Myocyte (in vitro differentiated cells): ENCODE measurements at regions not wholly inside any gene's neighbourhood (a gene's known extent, or its start where the extent isn't known, plus 50 kb on each side); places are given as distances from the start of the nearest gene placed in this dataset.
A peak's percentile ranks its signal among the peaks of the same experiment; 100 is the strongest.

Experiments
- DNase-seq: peaks from one replicate; pipeline ENCODE4 v3.0.0-alpha.2; 2012; ENCODE audit warnings: low read depth

DNA sequence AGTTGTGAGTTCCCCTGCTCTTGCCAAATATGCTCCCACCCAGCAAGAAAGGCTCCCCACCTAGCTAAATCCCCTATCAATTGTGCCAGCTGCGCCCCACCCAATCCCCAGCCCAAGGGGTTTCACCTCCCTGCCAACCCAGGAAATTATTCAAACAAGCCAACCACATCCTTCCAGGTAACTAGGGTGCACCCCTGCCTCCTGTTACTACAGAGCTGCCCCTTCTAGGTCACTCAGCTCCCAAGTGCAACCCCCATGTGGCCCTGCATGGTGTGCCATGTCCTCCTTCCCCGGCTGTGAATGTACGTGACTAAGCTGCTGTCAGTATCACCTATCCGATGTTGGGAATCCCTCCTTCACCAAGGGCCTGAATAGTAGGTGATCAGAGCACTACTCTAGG, 91.2 kb upstream of the LDAH start:
- no peak for DNase-seq

- DNase-seq, result no peak
Observed at GRCh38 chr2:20913491-20913890, 90.6 kb upstream of the LDAH start.

- no peak for DNase-seq
Observed at GRCh38 chr2:20900052-20900636, 77.2 kb upstream of the LDAH start.

DNA sequence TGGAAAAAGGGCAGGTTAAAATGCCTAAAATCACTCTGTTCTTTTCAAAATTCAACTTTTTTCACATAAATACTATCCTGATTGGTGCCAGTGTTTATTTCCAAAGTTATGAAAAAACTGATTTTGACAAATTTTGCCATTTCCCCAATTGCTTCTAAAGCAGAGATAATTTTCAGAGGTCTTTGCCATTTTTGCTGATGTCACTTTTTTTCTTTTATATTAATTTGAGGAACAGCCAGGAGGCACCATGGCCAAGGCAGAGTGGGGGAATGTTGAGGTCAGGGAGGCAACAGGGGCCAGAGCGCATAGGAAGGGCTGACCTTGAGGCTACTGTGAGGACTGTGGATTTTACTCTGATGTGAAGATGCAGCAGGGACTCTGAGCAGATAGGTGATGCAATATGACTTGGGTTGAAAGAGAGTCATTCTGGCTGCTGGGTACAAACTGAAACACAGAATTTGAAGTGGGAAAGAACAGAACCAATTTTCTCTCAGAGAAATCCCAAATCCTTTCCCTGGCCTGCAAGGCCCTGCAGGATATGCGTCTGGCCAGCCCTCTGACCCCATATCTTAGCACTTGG, 75.1 kb upstream of the LDAH start:
- DNase-seq, result no peak

GRCh38 chr2:20897047-20897446, 74.1 kb upstream of the LDAH start:
- no peak for DNase-seq

DNA sequence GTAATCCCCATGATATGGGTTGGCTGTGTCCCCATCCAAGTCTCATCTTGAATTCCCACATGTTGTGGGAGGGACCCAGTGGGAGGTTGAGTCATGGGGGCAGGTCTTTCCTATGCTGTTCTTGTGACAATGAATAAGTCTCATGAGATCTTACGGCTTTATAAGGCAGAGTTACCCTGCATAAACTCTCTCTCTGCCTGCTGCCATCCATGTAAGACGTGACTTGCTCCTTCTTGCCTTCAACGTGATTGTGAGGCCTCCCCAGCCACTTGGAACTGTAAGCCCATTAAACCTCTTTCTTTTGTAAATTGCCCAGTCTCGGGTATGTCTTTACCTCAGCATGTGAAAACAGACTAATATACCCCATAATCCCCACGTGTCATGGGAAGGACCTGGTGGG, 61.9 kb upstream of the LDAH start:
- DNase-seq, result no peak

DNA sequence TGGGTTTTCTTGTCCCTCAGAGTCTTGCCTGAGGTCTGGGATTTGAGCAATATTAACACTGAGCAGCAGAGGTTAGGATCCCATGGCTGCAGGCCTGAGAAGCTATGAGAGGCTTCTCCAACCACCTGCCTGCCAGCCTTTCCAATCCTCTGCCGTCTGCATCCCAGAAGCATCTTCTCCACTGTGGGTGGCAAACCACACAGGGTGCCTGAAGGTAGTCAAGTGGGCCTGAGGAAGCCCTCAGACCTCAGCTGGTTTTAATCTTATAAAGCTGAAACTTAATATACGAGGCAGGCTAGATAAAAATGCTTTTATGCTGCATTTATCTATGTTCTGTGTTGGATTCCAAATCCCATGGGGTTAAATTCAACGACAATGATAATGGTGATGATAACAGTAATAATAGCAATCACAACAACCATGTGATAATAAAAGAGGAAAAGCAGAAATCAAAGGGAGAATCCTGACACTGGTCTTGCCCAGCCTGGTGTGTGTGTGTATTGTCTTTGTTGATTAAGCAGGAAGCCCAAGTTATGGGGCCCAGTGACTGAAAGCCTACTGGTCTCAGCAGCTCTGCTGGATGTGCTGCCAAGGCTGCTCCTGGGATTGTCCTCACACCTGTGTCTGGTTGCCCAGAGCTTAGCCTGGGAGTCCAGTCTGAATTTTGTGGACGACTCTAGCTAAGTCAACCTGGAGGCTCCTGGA, 59.7 kb upstream of the LDAH start:
- DNase-seq, result no peak

- no peak for DNase-seq
Observed at GRCh38 chr2:20880221-20880771, 57.4 kb upstream of the LDAH start.

DNA sequence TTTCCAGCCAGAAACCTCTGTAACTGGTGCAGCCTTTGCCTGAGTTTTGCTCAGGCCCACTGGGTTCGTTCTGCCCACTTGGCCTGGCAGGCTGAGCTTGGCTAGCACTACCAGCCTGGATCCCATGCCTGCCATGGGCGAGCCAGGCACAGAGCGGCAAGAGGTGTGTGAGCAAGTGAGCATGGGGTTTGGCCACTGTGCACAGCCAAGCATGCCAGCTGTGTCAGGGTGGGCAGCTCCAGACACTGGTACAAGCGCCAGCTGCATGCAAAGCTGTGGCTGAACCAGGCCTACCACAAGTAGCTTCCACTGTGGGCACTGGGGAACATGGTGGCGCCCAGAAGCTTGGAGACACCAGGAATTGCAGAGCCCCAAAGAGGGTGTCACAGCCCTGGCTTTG, 56.3 kb upstream of the LDAH start:
- no peak for DNase-seq

DNA sequence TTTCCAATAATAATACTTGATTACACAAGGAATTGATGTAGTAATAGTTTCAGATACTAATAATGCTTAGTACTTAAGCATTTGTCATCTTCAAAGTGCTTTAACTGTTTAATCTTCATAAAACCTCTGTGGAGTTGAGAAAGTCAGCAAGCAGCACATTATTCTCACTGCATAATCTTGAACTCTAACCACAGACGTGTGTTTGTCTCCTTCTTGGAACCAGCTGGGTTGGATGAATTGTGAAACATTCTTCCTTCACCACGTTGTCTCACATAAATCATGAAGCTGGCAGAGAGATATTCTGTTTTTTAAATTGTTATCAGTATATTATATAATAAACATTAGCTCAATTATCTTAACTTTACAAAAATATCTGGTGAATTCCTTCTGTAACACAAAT, 55.1 kb upstream of the LDAH start:
- peak; percentile 10 for DNase-seq
